ENCODE measurements at regions not wholly inside any gene's neighbourhood (a gene's known extent, or its start where the extent isn't known, plus 50 kb on each side); places are given as distances from the start of the nearest gene placed in this dataset.

GRCh38 chr1:235019471-235019870 is 109.2 kb downstream of the TOMM20 start:
- Histone ChIP-seq H3K9me2 (ENCODE audit: low read depth, low read length) (no peaks in the 10 kb centered on the region), H3K4me1 (ENCODE audit: insufficient read depth, low read length, severe bottlenecking) (no peaks in the 10 kb centered on the region), H3K79me2 (ENCODE audit: insufficient read depth, low read length) (no peaks in the 10 kb centered on the region), H2AFZ (ENCODE audit: low read length) (no peak overlapping the region), H3F3A (ENCODE audit: insufficient read depth, low read length) (no peaks in the 10 kb centered on the region), H3K27ac (ENCODE audit: low read depth, low read length, poor library complexity, severe bottlenecking) (no peak overlapping the region), H4K20me1 (ENCODE audit: insufficient read depth, low read length) (no peaks in the 10 kb centered on the region), H3K27me3 (ENCODE audit: insufficient read depth, low read length) (peaks cover 4% of the 10 kb centered on the region; the same call in 1 of the 2 replicates), H3K36me3 (ENCODE audit: insufficient read depth, low read length) (no peaks in the 10 kb centered on the region), H3K4me2 (ENCODE audit: low read length) (no peak overlapping the region), H3K9me3 (ENCODE audit: low read length) (no peaks in the 10 kb centered on the region), H3K4me3 (ENCODE audit: low read depth, low read length, poor library complexity, severe bottlenecking) (no peak overlapping the region), H3K9ac (ENCODE audit: low read length) (no peak overlapping the region)
- TF ChIP-seq CTCF (IDR thresholded peaks at IDR 0.05; ENCODE audit: low read length) (no peak), EZH2 (IDR thresholded peaks at IDR 0.05; ENCODE audit: borderline replicate concordance, low read length) (no peak)

- Histone ChIP-seq H3K27me3 (ENCODE audit: insufficient read depth, low read length) (peaks cover 4% of the 10 kb centered on the region; the same call in 1 of the 2 replicates), H3K9me3 (ENCODE audit: low read length) (no peaks in the 10 kb centered on the region), H3K27ac (ENCODE audit: low read depth, low read length, poor library complexity, severe bottlenecking) (no peak overlapping the region), H3K4me3 (ENCODE audit: low read depth, low read length, poor library complexity, severe bottlenecking) (no peak overlapping the region), H3F3A (ENCODE audit: insufficient read depth, low read length) (no peaks in the 10 kb centered on the region), H3K9me2 (ENCODE audit: low read depth, low read length) (no peaks in the 10 kb centered on the region), H3K4me1 (ENCODE audit: insufficient read depth, low read length, severe bottlenecking) (no peaks in the 10 kb centered on the region), H3K36me3 (ENCODE audit: insufficient read depth, low read length) (no peaks in the 10 kb centered on the region), H3K79me2 (ENCODE audit: insufficient read depth, low read length) (no peaks in the 10 kb centered on the region), H4K20me1 (ENCODE audit: insufficient read depth, low read length) (no peaks in the 10 kb centered on the region), H3K4me2 (ENCODE audit: low read length) (no peak overlapping the region), H2AFZ (ENCODE audit: low read length) (no peak overlapping the region), H3K9ac (ENCODE audit: low read length) (no peak overlapping the region)
- TF ChIP-seq CTCF (IDR thresholded peaks at IDR 0.05; ENCODE audit: low read length), result no peak
- TF ChIP-seq EZH2 (IDR thresholded peaks at IDR 0.05; ENCODE audit: borderline replicate concordance, low read length), result no peak
Measured at GRCh38 chr1:235018720-235019444, 109.8 kb downstream of the TOMM20 start.

DNA sequence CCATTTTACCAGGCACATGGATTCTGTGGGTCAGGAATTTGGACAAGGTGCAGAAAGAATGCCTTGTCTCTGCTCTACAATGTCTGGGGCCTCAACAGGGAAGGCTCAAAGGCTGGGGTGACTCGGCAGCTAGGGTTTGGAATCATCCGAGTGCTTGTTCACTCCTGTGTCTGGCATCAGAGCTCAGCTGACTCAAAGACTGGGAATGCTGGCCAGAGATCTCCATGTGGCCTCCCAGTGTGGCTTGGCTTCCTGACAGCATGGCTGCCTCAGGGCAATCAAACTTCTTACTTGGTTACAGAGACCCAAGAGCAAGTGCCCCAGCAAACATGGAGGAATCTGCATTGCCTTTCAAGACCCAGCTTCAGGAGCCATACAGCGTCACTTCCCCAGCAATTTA is 110.5 kb downstream of the TOMM20 start:
- no peaks in the 10 kb centered on the region for H4K20me1 ChIP-seq (ENCODE audit: insufficient read depth, low read length)
- no peaks in the 10 kb centered on the region for H3F3A ChIP-seq (ENCODE audit: insufficient read depth, low read length)
- no peak for TF ChIP-seq EZH2 (IDR thresholded peaks at IDR 0.05; ENCODE audit: borderline replicate concordance, low read length)
- no peak for TF ChIP-seq CTCF (IDR thresholded peaks at IDR 0.05; ENCODE audit: low read length)
- no peak overlapping the region for H3K4me2 ChIP-seq (ENCODE audit: low read length)
- no peak overlapping the region for H3K27ac ChIP-seq (ENCODE audit: low read depth, low read length, poor library complexity, severe bottlenecking)
- no peak overlapping the region for H3K9ac ChIP-seq (ENCODE audit: low read length)
- H3K27me3 ChIP-seq (ENCODE audit: insufficient read depth, low read length), result peaks cover 4% of the 10 kb centered on the region; the same call in 1 of the 2 replicates
- no peaks in the 10 kb centered on the region for H3K9me2 ChIP-seq (ENCODE audit: low read depth, low read length)
- H3K9me3 ChIP-seq (ENCODE audit: low read length), result no peaks in the 10 kb centered on the region
- no peak overlapping the region for H2AFZ ChIP-seq (ENCODE audit: low read length)
- no peak overlapping the region for H3K4me3 ChIP-seq (ENCODE audit: low read depth, low read length, poor library complexity, severe bottlenecking)
- no peaks in the 10 kb centered on the region for H3K36me3 ChIP-seq (ENCODE audit: insufficient read depth, low read length)
- no peaks in the 10 kb centered on the region for H3K4me1 ChIP-seq (ENCODE audit: insufficient read depth, low read length, severe bottlenecking)
- no peaks in the 10 kb centered on the region for H3K79me2 ChIP-seq (ENCODE audit: insufficient read depth, low read length)
